WI38 (cell line): ENCODE measurements at regions not wholly inside any gene's neighbourhood (a gene's known extent, or its start where the extent isn't known, plus 50 kb on each side); places are given as distances from the start of the nearest gene placed in this dataset.

Experiments used
- H3K4me3 ChIP-seq: 2 replicates; pipeline ENCODE4 v1.5.1; 2011; ENCODE audit warnings: low read depth, mild to moderate bottlenecking, control low read depth, low read length
- TF ChIP-seq, protein P1 (sequence below): IDR thresholded peaks from 2 replicates; pipeline ENCODE4 v1.5.1; 2012; ENCODE audit warnings: low read depth, mild to moderate bottlenecking, control low read depth, low read length

DNA sequence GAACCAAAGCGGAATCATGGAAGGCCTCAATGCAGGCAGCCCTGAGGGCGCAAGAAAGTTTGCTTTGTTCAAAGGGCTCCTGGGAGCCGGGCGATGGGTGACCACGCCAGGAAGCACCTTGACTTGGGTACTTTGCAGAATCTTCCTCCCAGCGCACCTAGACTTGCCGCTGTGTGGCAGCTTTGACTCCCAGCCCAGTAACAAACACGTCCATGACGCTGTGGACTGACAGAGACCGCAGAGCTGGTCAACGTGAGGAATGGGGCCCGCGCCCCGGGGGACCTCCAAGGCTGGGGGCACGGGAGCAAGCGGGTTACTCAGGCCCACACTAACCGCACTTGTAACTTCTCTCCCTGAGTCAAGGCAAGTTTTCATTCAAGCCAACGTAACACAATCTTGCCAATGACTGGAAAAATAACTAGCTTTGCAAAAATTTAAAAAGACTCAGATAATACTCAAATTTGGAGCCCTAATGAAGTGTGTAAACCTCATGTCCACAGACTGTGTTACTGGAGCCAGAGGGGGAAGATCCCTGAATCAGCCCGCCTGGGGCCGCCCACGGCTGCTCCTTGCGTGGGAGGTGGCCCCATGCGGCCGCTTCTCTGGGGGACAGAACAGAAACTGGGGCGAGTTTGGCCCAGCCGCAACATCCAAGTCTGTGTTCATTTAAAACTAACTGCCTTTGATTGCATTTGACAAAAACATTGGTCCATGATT lies 130.8 kb downstream of the DNAJB6 start:
- TF ChIP-seq, protein P1, sequence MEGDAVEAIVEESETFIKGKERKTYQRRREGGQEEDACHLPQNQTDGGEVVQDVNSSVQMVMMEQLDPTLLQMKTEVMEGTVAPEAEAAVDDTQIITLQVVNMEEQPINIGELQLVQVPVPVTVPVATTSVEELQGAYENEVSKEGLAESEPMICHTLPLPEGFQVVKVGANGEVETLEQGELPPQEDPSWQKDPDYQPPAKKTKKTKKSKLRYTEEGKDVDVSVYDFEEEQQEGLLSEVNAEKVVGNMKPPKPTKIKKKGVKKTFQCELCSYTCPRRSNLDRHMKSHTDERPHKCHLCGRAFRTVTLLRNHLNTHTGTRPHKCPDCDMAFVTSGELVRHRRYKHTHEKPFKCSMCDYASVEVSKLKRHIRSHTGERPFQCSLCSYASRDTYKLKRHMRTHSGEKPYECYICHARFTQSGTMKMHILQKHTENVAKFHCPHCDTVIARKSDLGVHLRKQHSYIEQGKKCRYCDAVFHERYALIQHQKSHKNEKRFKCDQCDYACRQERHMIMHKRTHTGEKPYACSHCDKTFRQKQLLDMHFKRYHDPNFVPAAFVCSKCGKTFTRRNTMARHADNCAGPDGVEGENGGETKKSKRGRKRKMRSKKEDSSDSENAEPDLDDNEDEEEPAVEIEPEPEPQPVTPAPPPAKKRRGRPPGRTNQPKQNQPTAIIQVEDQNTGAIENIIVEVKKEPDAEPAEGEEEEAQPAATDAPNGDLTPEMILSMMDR, result no peak
- no peak overlapping the region for H3K4me3 ChIP-seq

GRCh38 chr7:157468221-157469111 lies 131.7 kb downstream of the DNAJB6 start:
- TF ChIP-seq, protein P1, result no peak
- no peak overlapping the region for H3K4me3 ChIP-seq

DNA sequence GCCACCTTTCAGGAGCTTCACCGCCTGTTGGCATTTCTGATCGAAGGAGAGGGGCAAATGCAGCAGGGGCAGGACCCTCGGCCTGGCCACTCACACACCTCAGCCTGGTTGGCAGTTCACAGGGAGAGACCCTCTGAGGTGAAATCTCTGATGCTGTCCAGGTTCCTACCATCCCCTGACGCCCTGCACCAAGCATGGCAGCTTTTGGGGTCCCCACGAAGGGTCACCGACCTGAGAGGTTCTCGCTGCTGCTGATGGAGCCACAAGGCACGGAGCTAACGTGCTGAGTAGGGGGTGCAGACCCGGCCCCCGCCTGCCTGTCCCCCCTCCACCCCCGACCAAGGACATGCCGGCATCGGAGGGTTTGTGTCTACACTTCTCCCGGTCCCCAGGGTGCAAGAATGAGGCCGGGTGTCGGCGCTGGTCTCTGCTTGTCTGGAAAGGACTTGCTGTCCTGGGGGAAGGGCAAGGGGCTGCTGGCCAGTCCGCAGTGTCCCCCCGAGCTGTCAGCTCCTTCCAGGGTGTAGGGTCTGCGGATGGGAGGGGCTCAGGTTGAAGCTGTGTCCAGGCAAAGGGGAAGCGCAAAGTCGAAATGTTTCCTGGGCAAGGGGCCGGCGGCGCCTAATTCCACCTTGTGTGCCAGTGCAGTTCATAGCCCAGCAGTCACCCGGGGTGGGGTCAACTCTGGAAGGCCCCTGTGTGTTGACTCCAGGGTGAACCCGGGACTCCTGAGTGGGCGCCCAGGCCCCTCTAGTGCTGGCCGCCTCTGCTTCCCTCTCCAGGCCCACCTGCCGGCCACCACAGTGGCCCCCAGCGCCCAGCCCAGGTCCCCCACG lies 132.6 kb downstream of the DNAJB6 start:
- TF ChIP-seq, protein P1, result no peak
- no peak overlapping the region for H3K4me3 ChIP-seq

DNA sequence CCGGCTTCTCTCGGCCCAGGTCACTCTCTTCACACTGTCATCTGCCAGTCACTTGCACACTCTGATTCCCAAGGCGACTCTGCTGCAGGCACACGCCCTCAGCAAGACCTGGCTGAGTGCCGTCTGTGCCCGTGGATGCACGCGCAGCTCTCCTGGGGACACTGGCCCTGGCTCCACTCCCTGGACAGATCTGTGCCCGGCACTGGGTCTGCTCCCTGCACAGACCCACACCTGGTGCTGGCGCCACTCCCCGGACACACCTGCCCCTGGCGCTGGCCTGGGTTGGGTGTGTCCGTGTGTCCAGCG lies 133.2 kb downstream of the DNAJB6 start:
- TF ChIP-seq, protein P1, result no peak
- no peak overlapping the region for H3K4me3 ChIP-seq

- H3K4me3 ChIP-seq, result no peak overlapping the region
- TF ChIP-seq, protein P1, result no peak
These were observed 133.9 kb downstream of the DNAJB6 start for GRCh38 chr7:157470701-157471131.

DNA sequence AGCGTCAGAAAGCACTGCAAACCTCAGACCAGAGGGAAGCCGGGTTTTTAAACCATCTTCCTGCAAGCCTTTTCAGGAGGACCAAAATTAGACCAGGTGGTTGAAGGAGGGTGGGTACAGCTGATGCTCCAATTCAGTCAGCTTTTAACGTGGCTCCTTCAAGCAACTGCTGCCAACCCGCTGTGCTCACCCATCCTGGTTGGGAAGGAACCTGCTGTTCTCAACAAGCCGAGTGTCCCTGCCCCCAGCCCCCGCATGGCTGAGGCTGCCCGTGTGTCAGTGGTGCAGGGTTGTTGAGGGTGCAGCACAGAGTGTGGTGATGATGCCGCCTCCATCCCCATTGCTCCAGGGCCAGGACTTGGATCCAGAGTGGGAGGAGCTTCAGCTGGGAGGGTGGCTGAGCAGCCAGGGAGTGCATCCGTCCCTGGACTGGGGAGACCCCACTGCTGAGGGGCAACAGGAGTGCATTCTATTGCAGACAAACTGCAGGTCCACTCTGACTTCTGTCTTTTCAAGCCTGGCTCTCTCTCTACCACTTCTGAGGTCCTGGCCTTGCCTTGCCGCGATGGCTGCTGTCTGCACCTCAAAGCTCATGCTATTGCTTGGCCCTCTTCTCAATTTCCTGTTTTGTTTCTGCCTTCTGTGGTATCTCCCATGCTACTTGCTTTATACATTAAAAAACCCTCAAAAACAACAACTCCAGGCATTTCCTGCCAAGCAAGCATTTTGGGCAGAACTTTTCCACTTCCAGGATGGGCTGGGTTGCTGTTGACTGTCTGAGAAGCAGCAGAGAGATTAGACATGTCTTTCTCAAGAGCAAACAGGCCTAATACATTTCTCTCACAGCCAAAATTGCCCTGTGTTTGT lies 134.7 kb downstream of the DNAJB6 start:
- TF ChIP-seq, protein P1, result no peak

More for the DNA sequence above, 134.7 kb downstream of the DNAJB6 start:
- no peak overlapping the region for H3K4me3 ChIP-seq
